Endothelial cell of umbilical vein (primary cell): ENCODE measurements at regions not wholly inside any gene's neighbourhood (a gene's known extent, or its start where the extent isn't known, plus 50 kb on each side); places are given as distances from the start of the nearest gene placed in this dataset.

Source experiments
- BruUV-seq: library from RNA; stranded (reverse); fragments of 400-500 nt; replicated peaks from 2 replicates; lab custom pipeline; 2021; lab: Mats Ljungman, UMichigan
- CTCF ChIA-PET: fragments of 300-600, 350-600 bp; sonication (Branson Sonifier 250); formaldehyde crosslinking; loops from one replicate; lab custom pipeline; 2021; ENCODE audit warnings: antibody characterized with exemption, inconsistent platforms; lab: Charles Lee
- POLR2A ChIA-PET: fragments of 300-600, 350-600 bp; sonication (Branson Sonifier 250); formaldehyde crosslinking; loops from one replicate; lab custom pipeline; 2021; ENCODE audit warnings: antibody characterized with exemption, inconsistent platforms; lab: Charles Lee
- DNase-seq: peaks from one replicate; pipeline ENCODE4 v3.0.0-alpha.2; 2011; ENCODE audit warnings: low read depth, low spot score
- FAIRE-seq: peaks from 2 replicates; lab custom pipeline; 2011; peaks lifted over from hg19 to GRCh38; lab: Jason Lieb, UNC
- H2AFZ ChIP-seq: 2 replicates; pipeline ENCODE4 v1.6.0; 2012; ENCODE audit warnings: low read depth, low read length, control low read depth, inconsistent platforms
- H3K27ac ChIP-seq: 2 replicates; pipeline ENCODE4 v1.5.1; 2011; ENCODE audit warnings: low read depth, mild to moderate bottlenecking, control low read depth, low read length, moderate library complexity; ENCODE audit not compliant: insufficient read depth
- H3K27me3 ChIP-seq, 2 experiments: 2 replicates each; pipeline versions ENCODE4 v1.6.0 to v1.6.1; 2011; ENCODE audit warnings: low read length in 2 of 2, mixed read lengths in 1 of 2; ENCODE audit not compliant: control insufficient read depth in 2 of 2, insufficient read depth in 2 of 2
- H3K36me3 ChIP-seq, 2 experiments: 2 replicates in 1 of 2; 3 replicates in 1 of 2; pipeline ENCODE4 v1.5.1; 2011; ENCODE audit warnings: low read length in 2 of 2, mild to moderate bottlenecking in 1 of 2, moderate library complexity in 1 of 2; ENCODE audit not compliant: control insufficient read depth in 2 of 2, insufficient read depth in 2 of 2; ENCODE audit errors: extremely low read depth in 1 of 2
- H3K4me1 ChIP-seq: 3 replicates; pipeline ENCODE4 v1.5.1; 2011; ENCODE audit warnings: mild to moderate bottlenecking, low read length; ENCODE audit not compliant: control insufficient read depth, insufficient read depth; ENCODE audit errors: extremely low read depth
- H3K4me2 ChIP-seq: 2 replicates; pipeline ENCODE4 v1.6.1; 2011; ENCODE audit warnings: low read length, control low read depth, mixed read lengths; ENCODE audit not compliant: insufficient read depth
- H3K4me3 ChIP-seq, 3 experiments: fragments of 200-600 bp in 1 of 3; sonication (generic), shearing (Covaris generic) in 1 of 3; replicated peaks in 1 of 3; 2 replicates each; pipeline ENCODE4 v1.5.1; 2011 to 2016; ENCODE audit warnings: control low read depth in 3 of 3, low read length in 3 of 3, mild to moderate bottlenecking in 2 of 3, inconsistent platforms in 1 of 3, low read depth in 1 of 3, moderate library complexity in 1 of 3; ENCODE audit not compliant: insufficient read depth in 1 of 3
- H3K79me2 ChIP-seq: 2 replicates; pipeline ENCODE4 v1.6.0; 2012; ENCODE audit warnings: low read length, inconsistent platforms; ENCODE audit not compliant: control insufficient read depth, insufficient read depth
- H3K9ac ChIP-seq: replicated peaks from 2 replicates; pipeline ENCODE3; 2011; ENCODE audit warnings: low read length, control low read depth; ENCODE audit not compliant: insufficient read depth; ENCODE audit errors: extremely low read depth
- H3K9me1 ChIP-seq: replicated peaks from 3 replicates; pipeline ENCODE4 v1.6.0; 2011; ENCODE audit warnings: mild to moderate bottlenecking, low read length; ENCODE audit not compliant: control insufficient read depth, insufficient read depth; ENCODE audit errors: extremely low read depth
- H3K9me3 ChIP-seq: replicated peaks from 2 replicates; pipeline ENCODE4 v1.5.1; 2012; ENCODE audit warnings: low read length, inconsistent platforms; ENCODE audit not compliant: control insufficient read depth, insufficient read depth
- H4K20me1 ChIP-seq: replicated peaks from 2 replicates; pipeline ENCODE3; 2011; ENCODE audit warnings: mild to moderate bottlenecking, low read length; ENCODE audit not compliant: control insufficient read depth, insufficient read depth; ENCODE audit errors: extremely low read depth
- CTCF ChIP-seq, 2 donors: IDR thresholded peaks; 1 replicate in 1 of 2; 2 replicates in 1 of 2; pipeline ENCODE4 v1.5.1; 2011; ENCODE audit warnings: low read length in 2 of 2, mild to moderate bottlenecking in 2 of 2, moderate library complexity in 2 of 2, control low read depth in 1 of 2, inconsistent platforms in 1 of 2, low read depth in 1 of 2; ENCODE audit not compliant: insufficient read depth in 1 of 2; ENCODE audit errors: extremely low read depth in 1 of 2
- EZH2 ChIP-seq: IDR thresholded peaks from 2 replicates; pipeline ENCODE4 v1.6.1; 2012; ENCODE audit warnings: borderline replicate concordance, low read depth, mild to moderate bottlenecking, moderate library complexity, low read length, inconsistent platforms; ENCODE audit not compliant: severe bottlenecking
- FOS ChIP-seq: IDR thresholded peaks from 2 replicates; pipeline ENCODE4 v1.6.1; 2011; ENCODE audit warnings: mild to moderate bottlenecking, low read length, moderate library complexity, borderline replicate concordance; ENCODE audit not compliant: insufficient read depth
- GATA2 ChIP-seq: IDR thresholded peaks from 2 replicates; pipeline ENCODE4 v1.7.0; 2011; ENCODE audit warnings: low read depth, mild to moderate bottlenecking, moderate library complexity, mixed read lengths, low read length; ENCODE audit not compliant: insufficient read length, insufficient read depth
- JUN ChIP-seq: IDR thresholded peaks from 2 replicates; pipeline ENCODE4 v1.6.1; 2011; ENCODE audit warnings: borderline replicate concordance, low read depth; ENCODE audit not compliant: insufficient read length, insufficient read depth
- MAX ChIP-seq: IDR thresholded peaks from 2 replicates; pipeline ENCODE4 v1.6.1; 2011; ENCODE audit not compliant: insufficient read depth, insufficient read length
- MYC ChIP-seq: IDR thresholded peaks from one replicate; pipeline ENCODE4 v1.6.1; 2011; ENCODE audit warnings: mild to moderate bottlenecking, low read depth, low read length
- POLR2A ChIP-seq: IDR thresholded peaks from 2 replicates; pipeline ENCODE4 v1.6.1; 2012; ENCODE audit warnings: low read depth, mild to moderate bottlenecking, control low read depth, low read length
- POLR2AphosphoS5 ChIP-seq: IDR thresholded peaks from 2 replicates; pipeline ENCODE4 v1.6.1; 2012; ENCODE audit warnings: low read depth, mild to moderate bottlenecking, control low read depth, low read length, moderate library complexity; ENCODE audit not compliant: insufficient read depth
- dilution Hi-C: fragments of 300-500 bp; cut with MboI; formaldehyde crosslinking; loops from one replicate; pipeline ENCODE4 v1.15.0; 2019; ENCODE audit warnings: low sequenced_read_pairs; ENCODE audit not compliant: extremely low pct_ligation_motif_present
- intact Hi-C: fragments of 100-400 bp; cut with micrococcal nuclease; formaldehyde crosslinking; loops from one replicate; pipeline ENCODE4 v1.10.0; 2022

- TF ChIP-seq MAX (no peak), CTCF (IDR thresholded peaks at IDR 0.05; ENCODE audit: extremely low read depth in 1 of 2, insufficient read depth in 1 of 2, low read depth in 1 of 2, low read length in 2 of 2) (no peak), FOS (no peak), MYC (no peak), EZH2 (no peak), GATA2 (no peak), JUN (no peak), POLR2AphosphoS5 (no peak), POLR2A (no peak)
- CTCF ChIA-PET, result no interaction called here
- no peak overlapping the region for H3K9ac ChIP-seq
- no TSS peak for BruUV-seq
- H3K4me3 ChIP-seq, result no peak overlapping the region
- no peak overlapping the region for H3K4me2 ChIP-seq
- POLR2A ChIA-PET, result no interaction called here
- H4K20me1 ChIP-seq, result no peaks in the 10 kb centered on the region
- DNase-seq (no peak), FAIRE-seq (no peak)
- no peak overlapping the region for H2AFZ ChIP-seq
- H3K79me2 ChIP-seq, result no peaks in the 10 kb centered on the region
- no peaks in the 10 kb centered on the region for H3K4me1 ChIP-seq
- no peak overlapping the region for H3K27ac ChIP-seq
- intact Hi-C loops (loop anchor here (10.0 kb wide), 1 partner anchor 1031 kb away; no protein-coding TSS in a partner anchor), dilution Hi-C loops (no loop called here)
- H3K9me1 ChIP-seq, result no peaks in the 10 kb centered on the region
- H3K27me3 ChIP-seq, result no peaks in the 10 kb centered on the region
- H3K36me3 ChIP-seq, result no peaks in the 10 kb centered on the region
- H3K9me3 ChIP-seq, result no peaks in the 10 kb centered on the region
These were observed 715.1 kb upstream of the NR2F2 start for GRCh38 chr15:95615436-95615835.
